Activated T-helper 1 cell treated with anti-CD3 and anti-CD28 coated beads, Interleukin-12 subunit alpha, Interleukin-12 subunit beta, Interleukin-2, Interleukin-4 antibody, amounts not matched to agents 30 ng/mL and 10 ng/mL and 1 ng/mL, durations not matched to agents 14 hours and 24 hours and 36 hours (primary cell): ENCODE measurements at regions not wholly inside any gene's neighbourhood (a gene's known extent, or its start where the extent isn't known, plus 50 kb on each side); places are given as distances from the start of the nearest gene placed in this dataset.

Experiments used
- DNase-seq: peaks from one replicate; pipeline ENCODE4 v3.0.0; 2021; ENCODE audit warnings: low spot score
- H3K27ac Mint-ChIP-seq: one replicate; pipeline ENCODE4 v1.8.0; 2021; ENCODE audit warnings: mild to moderate bottlenecking, mixed read lengths
- H3K27me3 Mint-ChIP-seq: one replicate; pipeline ENCODE4 v1.8.0; 2022; ENCODE audit warnings: mild to moderate bottlenecking, moderate library complexity, mixed read lengths; ENCODE audit not compliant: insufficient read depth
- H3K36me3 Mint-ChIP-seq: one replicate; pipeline ENCODE4 v1.8.0; 2021; ENCODE audit warnings: low read depth, mixed read lengths
- H3K4me1 Mint-ChIP-seq: one replicate; pipeline ENCODE4 v1.8.0; 2021; ENCODE audit warnings: low read depth, mixed read lengths
- H3K4me3 Mint-ChIP-seq: one replicate; pipeline ENCODE4 v1.8.0; 2021; ENCODE audit warnings: mild to moderate bottlenecking, moderate library complexity, mixed read lengths
- H3K9me3 Mint-ChIP-seq: one replicate; pipeline ENCODE4 v1.8.0; 2021; ENCODE audit warnings: mixed read lengths
- intact Hi-C: fragments of 100-400 bp; cut with micrococcal nuclease; formaldehyde crosslinking; loops from one replicate; pipeline ENCODE4 v1.15.1; 2024

- no peaks in the 10 kb centered on the region for H3K36me3 Mint-ChIP-seq
- no peak for DNase-seq
- no peaks in the 10 kb centered on the region for H3K4me1 Mint-ChIP-seq
- intact Hi-C loops, result no loop called here
- peaks cover 8% of the 10 kb centered on the region for H3K27me3 Mint-ChIP-seq
- no peaks in the 10 kb centered on the region for H3K9me3 Mint-ChIP-seq
- no peak overlapping the region for H3K4me3 Mint-ChIP-seq
- no peak overlapping the region for H3K27ac Mint-ChIP-seq
Measured at GRCh38 chr5:168147106-168147505, 144.3 kb upstream of the WWC1 start.

- Mint-ChIP-seq H3K9me3 (no peaks in the 10 kb centered on the region), H3K4me3 (no peak overlapping the region), H3K27me3 (peaks cover 8% of the 10 kb centered on the region), H3K36me3 (no peaks in the 10 kb centered on the region), H3K4me1 (no peaks in the 10 kb centered on the region), H3K27ac (no peak overlapping the region)
- intact Hi-C loops, result no loop called here
- DNase-seq, result no peak
Measured at GRCh38 chr5:168147568-168148360, 143.7 kb upstream of the WWC1 start.

DNA sequence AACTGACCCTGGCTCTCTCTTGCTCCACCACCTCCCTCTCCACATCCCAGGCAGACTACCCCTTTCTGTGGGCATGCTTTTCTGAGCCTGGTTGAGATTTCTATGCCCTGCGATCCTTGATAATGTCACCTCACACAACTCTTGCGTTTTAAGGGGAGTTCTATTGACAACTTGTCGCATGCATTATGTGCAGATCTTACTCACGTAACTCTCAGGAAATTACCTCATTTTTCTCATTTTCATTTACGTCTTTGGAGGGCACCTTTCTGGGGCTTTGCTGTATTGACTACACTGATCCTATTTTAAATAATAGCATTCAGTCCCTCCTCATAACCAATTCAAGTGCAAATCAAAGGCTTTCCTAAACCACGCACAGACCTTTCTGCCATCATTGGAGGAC is 140.4 kb upstream of the WWC1 start:
- Mint-ChIP-seq H3K9me3 (no peaks in the 10 kb centered on the region), H3K36me3 (no peaks in the 10 kb centered on the region), H3K4me1 (no peaks in the 10 kb centered on the region), H3K27ac (no peak overlapping the region), H3K27me3 (peaks cover 8% of the 10 kb centered on the region), H3K4me3 (no peak overlapping the region)
- intact Hi-C loops, result no loop called here
- DNase-seq, result no peak

- Mint-ChIP-seq H3K27ac (no peak overlapping the region), H3K36me3 (no peaks in the 10 kb centered on the region), H3K9me3 (no peaks in the 10 kb centered on the region), H3K27me3 (peaks cover 8% of the 10 kb centered on the region), H3K4me1 (no peaks in the 10 kb centered on the region), H3K4me3 (no peak overlapping the region)
- intact Hi-C loops, result no loop called here
- no peak for DNase-seq
Measured at GRCh38 chr5:168152660-168153059, 138.8 kb upstream of the WWC1 start.

DNA sequence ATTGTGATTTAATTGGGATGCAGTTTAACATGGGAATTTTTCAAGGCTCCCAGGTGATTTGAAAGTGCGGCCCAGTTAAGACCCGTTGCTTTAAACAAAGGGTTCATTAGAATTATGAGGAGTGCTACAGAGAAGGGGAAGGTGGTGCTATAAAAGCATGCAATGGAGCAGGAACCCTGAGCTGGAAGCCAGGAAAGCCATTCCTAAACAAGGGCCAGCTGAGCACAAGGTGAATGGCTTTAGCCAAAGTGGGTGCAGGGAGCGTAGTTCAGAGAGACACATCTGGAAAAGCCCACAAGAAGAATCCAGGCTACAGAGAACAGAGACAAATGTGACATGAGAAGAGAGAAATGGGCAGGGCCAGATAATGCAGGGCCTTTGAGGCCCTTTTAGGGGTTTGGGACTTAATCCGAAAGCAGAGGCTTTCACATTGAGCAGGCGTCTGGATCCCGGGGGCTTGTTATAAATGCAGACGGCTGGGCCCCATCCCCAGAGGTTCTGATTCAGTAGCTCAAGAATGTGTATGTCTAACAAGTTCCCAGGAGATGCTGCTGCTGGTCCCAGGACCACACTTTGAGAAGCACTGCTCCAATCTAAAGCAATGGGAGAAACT is 138.1 kb upstream of the WWC1 start:
- Mint-ChIP-seq H3K27ac (no peak overlapping the region), H3K9me3 (no peaks in the 10 kb centered on the region), H3K36me3 (no peaks in the 10 kb centered on the region), H3K4me1 (no peaks in the 10 kb centered on the region), H3K27me3 (peaks cover 8% of the 10 kb centered on the region), H3K4me3 (no peak overlapping the region)
- intact Hi-C loops, result no loop called here
- DNase-seq, result no peak

- Mint-ChIP-seq H3K36me3 (no peaks in the 10 kb centered on the region), H3K27me3 (peaks cover 8% of the 10 kb centered on the region), H3K27ac (no peak overlapping the region), H3K4me1 (no peaks in the 10 kb centered on the region), H3K4me3 (no peak overlapping the region), H3K9me3 (no peaks in the 10 kb centered on the region)
- DNase-seq, result no peak
- intact Hi-C loops, result no loop called here
Measured at GRCh38 chr5:168153876-168154270, 137.6 kb upstream of the WWC1 start.

GRCh38 chr5:168155585-168155984 is 135.9 kb upstream of the WWC1 start:
- intact Hi-C loops, result no loop called here
- Mint-ChIP-seq H3K27me3 (peaks cover 4% of the 10 kb centered on the region), H3K27ac (no peak overlapping the region), H3K4me1 (no peaks in the 10 kb centered on the region), H3K9me3 (no peaks in the 10 kb centered on the region), H3K36me3 (no peaks in the 10 kb centered on the region), H3K4me3 (no peak overlapping the region)
- DNase-seq, result no peak

GRCh38 chr5:168156170-168156569 is 135.3 kb upstream of the WWC1 start:
- H3K9me3 Mint-ChIP-seq, result no peaks in the 10 kb centered on the region
- no peaks in the 10 kb centered on the region for H3K4me1 Mint-ChIP-seq
- H3K4me3 Mint-ChIP-seq, result no peak overlapping the region
- H3K27ac Mint-ChIP-seq, result no peak overlapping the region
- H3K27me3 Mint-ChIP-seq, result peaks cover 4% of the 10 kb centered on the region
- intact Hi-C loops, result no loop called here
- DNase-seq, result no peak
- H3K36me3 Mint-ChIP-seq, result no peaks in the 10 kb centered on the region

GRCh38 chr5:168157141-168157540 is 134.3 kb upstream of the WWC1 start:
- Mint-ChIP-seq H3K4me1 (no peaks in the 10 kb centered on the region), H3K27me3 (peaks cover 4% of the 10 kb centered on the region), H3K4me3 (no peak overlapping the region), H3K36me3 (no peaks in the 10 kb centered on the region), H3K27ac (no peak overlapping the region), H3K9me3 (no peaks in the 10 kb centered on the region)
- no peak for DNase-seq
- intact Hi-C loops, result no loop called here

DNA sequence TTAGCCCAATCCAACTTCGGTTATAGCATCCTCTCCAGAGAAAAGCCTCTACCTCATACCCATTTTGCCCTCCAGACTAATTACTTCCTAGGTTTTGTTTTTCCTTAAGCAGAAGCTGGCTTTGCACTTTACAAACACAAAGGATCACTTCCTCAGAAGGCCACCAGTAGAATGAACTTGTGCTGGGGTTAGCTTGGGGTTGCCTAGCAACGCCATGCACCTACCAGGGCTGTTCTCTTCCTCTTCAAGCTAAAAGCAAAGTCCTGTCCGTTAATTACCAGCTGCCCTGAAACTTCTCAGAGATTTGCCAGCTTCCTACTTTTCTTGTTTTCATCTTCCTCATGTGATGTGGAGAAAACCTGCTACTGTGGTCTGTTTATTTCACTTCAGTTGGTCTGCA is 132.0 kb upstream of the WWC1 start:
- intact Hi-C loops, result no loop called here
- Mint-ChIP-seq H3K9me3 (no peaks in the 10 kb centered on the region), H3K27me3 (peaks cover 2% of the 10 kb centered on the region), H3K36me3 (no peaks in the 10 kb centered on the region), H3K4me1 (no peaks in the 10 kb centered on the region), H3K27ac (no peak overlapping the region), H3K4me3 (no peak overlapping the region)
- no peak for DNase-seq

DNA sequence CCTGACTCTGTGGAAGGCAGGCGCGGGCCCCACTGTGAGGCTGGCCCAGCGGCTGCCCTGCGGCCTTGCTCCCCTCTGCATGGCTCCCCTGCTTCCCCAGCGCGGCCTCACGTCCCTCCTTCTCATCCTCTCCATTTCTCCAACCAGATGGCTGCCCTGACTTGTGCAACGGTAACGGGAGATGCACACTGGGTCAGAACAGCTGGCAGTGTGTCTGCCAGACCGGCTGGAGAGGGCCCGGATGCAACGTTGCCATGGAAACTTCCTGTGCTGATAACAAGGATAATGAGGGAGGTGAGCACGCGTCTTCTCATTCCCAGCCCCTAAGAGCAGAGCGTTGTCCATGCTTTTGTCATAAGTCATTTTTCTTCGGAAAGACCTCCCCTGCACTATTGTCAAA is 129.0 kb upstream of the WWC1 start:
- no peak for DNase-seq
- Mint-ChIP-seq H3K36me3 (no peaks in the 10 kb centered on the region), H3K9me3 (no peaks in the 10 kb centered on the region), H3K4me3 (no peak overlapping the region), H3K4me1 (no peaks in the 10 kb centered on the region), H3K27ac (no peak overlapping the region), H3K27me3 (peaks cover 6% of the 10 kb centered on the region)
- intact Hi-C loops, result no loop called here

- no peak overlapping the region for H3K27ac Mint-ChIP-seq
- H3K36me3 Mint-ChIP-seq, result no peaks in the 10 kb centered on the region
- intact Hi-C loops, result no loop called here
- DNase-seq, result no peak
- H3K4me1 Mint-ChIP-seq, result no peaks in the 10 kb centered on the region
- no peak overlapping the region for H3K4me3 Mint-ChIP-seq
- peaks cover 6% of the 10 kb centered on the region for H3K27me3 Mint-ChIP-seq
- no peaks in the 10 kb centered on the region for H3K9me3 Mint-ChIP-seq
Measured at GRCh38 chr5:168163966-168164365, 127.5 kb upstream of the WWC1 start.

GRCh38 chr5:168165221-168165914 is 126.1 kb upstream of the WWC1 start:
- H3K4me3 Mint-ChIP-seq, result no peak overlapping the region
- H3K36me3 Mint-ChIP-seq, result no peaks in the 10 kb centered on the region
- no peak overlapping the region for H3K27ac Mint-ChIP-seq
- no peaks in the 10 kb centered on the region for H3K9me3 Mint-ChIP-seq
- intact Hi-C loops, result no loop called here
- no peaks in the 10 kb centered on the region for H3K4me1 Mint-ChIP-seq
- peaks cover 6% of the 10 kb centered on the region for H3K27me3 Mint-ChIP-seq
- DNase-seq, result no peak
